A549 (cell line): ENCODE measurements at regions not wholly inside any gene's neighbourhood (a gene's known extent, or its start where the extent isn't known, plus 50 kb on each side); places are given as distances from the start of the nearest gene placed in this dataset.

Source experiments
- CTCF ChIP-seq: fragments of >200 bp; sonication (Bioruptor Twin); formaldehyde crosslinking; IDR thresholded peaks from 3 replicates; pipeline ENCODE4 v1.5.1; 2016
- EP300 ChIP-seq, 2 experiments: fragments of >200 bp; sonication (Bioruptor Twin); formaldehyde crosslinking; IDR thresholded peaks; 2 replicates in 1 of 2; 3 replicates in 1 of 2; pipeline ENCODE4 v1.6.1; 2016 to 2017
- JUN ChIP-seq, 2 experiments: fragments of >200 bp; sonication (Bioruptor Twin); formaldehyde crosslinking; IDR thresholded peaks; 2 replicates in 1 of 2; 3 replicates in 1 of 2; pipeline ENCODE4 v1.6.1; 2016 to 2017
- NR3C1 ChIP-seq: fragments of >200 bp; sonication (Bioruptor Twin); formaldehyde crosslinking; IDR thresholded peaks from 3 replicates; pipeline ENCODE4 v1.6.1; 2017
- POLR2A ChIP-seq: IDR thresholded peaks from 2 replicates; pipeline ENCODE4 v1.6.1; 2012; ENCODE audit warnings: mild to moderate bottlenecking, low read length
- POLR2AphosphoS2 ChIP-seq: conservative IDR thresholded peaks from 2 replicates; pipeline ENCODE4 v1.6.1; 2012; ENCODE audit warnings: low read length, improper control_type of control experiment, inconsistent platforms
- RAD21 ChIP-seq, 2 experiments: fragments of >200 bp in 1 of 2; sonication (Bioruptor Twin) in 1 of 2; formaldehyde crosslinking in 1 of 2; IDR thresholded peaks in 1 of 2; conservative IDR thresholded peaks in 1 of 2; 2 replicates in 1 of 2; 3 replicates in 1 of 2; pipeline ENCODE4 v1.6.1; 2012 to 2018; ENCODE audit warnings: inconsistent platforms in 1 of 2
- RARB ChIP-seq: fragments of 250-450 bp; sonication (Bioruptor Pico); IDR thresholded peaks from 2 replicates; pipeline ENCODE4 v1.8.0; 2021; ENCODE audit warnings: mild to moderate bottlenecking, moderate library complexity
- SREBF2 ChIP-seq: fragments of 450-650 bp; IDR thresholded peaks from 2 replicates; pipeline ENCODE4 v1.6.1; 2014; ENCODE audit warnings: mild to moderate bottlenecking, moderate library complexity
- TF ChIP-seq, protein P1 (sequence below): fragments of 450-650 bp; IDR thresholded peaks from 2 replicates; pipeline ENCODE4 v1.6.1; 2014; ENCODE audit warnings: antibody characterized with exemption
- TF ChIP-seq, protein P2 (sequence below): IDR thresholded peaks from 2 replicates; pipeline ENCODE4 v1.6.1; 2012
- TF ChIP-seq, protein P3 (sequence below): fragments of 200-600 bp; sonication (generic); IDR thresholded peaks from 2 replicates; pipeline ENCODE4 v1.6.1; 2016; ENCODE audit warnings: antibody characterized with exemption, mild to moderate bottlenecking, moderate library complexity

- TF ChIP-seq RAD21 (conservative IDR thresholded peaks at IDR 0.05 in 1 of 2, IDR thresholded peaks at IDR 0.05 in 1 of 2) (no peak), NR3C1 (no peak), RARB (CRISPR knock-in tag) (no peak), CTCF (no peak), JUN (IDR thresholded peaks at IDR 0.05) (no peak), POLR2A (no peak), EP300 (IDR thresholded peaks at IDR 0.05) (no peak), POLR2AphosphoS2 (no peak), SREBF2 (no peak)
- TF ChIP-seq, protein P1, sequence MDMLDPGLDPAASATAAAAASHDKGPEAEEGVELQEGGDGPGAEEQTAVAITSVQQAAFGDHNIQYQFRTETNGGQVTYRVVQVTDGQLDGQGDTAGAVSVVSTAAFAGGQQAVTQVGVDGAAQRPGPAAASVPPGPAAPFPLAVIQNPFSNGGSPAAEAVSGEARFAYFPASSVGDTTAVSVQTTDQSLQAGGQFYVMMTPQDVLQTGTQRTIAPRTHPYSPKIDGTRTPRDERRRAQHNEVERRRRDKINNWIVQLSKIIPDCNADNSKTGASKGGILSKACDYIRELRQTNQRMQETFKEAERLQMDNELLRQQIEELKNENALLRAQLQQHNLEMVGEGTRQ, result no peak
- TF ChIP-seq, protein P2, sequence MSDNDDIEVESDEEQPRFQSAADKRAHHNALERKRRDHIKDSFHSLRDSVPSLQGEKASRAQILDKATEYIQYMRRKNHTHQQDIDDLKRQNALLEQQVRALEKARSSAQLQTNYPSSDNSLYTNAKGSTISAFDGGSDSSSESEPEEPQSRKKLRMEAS, result no peak
- TF ChIP-seq, protein P3, sequence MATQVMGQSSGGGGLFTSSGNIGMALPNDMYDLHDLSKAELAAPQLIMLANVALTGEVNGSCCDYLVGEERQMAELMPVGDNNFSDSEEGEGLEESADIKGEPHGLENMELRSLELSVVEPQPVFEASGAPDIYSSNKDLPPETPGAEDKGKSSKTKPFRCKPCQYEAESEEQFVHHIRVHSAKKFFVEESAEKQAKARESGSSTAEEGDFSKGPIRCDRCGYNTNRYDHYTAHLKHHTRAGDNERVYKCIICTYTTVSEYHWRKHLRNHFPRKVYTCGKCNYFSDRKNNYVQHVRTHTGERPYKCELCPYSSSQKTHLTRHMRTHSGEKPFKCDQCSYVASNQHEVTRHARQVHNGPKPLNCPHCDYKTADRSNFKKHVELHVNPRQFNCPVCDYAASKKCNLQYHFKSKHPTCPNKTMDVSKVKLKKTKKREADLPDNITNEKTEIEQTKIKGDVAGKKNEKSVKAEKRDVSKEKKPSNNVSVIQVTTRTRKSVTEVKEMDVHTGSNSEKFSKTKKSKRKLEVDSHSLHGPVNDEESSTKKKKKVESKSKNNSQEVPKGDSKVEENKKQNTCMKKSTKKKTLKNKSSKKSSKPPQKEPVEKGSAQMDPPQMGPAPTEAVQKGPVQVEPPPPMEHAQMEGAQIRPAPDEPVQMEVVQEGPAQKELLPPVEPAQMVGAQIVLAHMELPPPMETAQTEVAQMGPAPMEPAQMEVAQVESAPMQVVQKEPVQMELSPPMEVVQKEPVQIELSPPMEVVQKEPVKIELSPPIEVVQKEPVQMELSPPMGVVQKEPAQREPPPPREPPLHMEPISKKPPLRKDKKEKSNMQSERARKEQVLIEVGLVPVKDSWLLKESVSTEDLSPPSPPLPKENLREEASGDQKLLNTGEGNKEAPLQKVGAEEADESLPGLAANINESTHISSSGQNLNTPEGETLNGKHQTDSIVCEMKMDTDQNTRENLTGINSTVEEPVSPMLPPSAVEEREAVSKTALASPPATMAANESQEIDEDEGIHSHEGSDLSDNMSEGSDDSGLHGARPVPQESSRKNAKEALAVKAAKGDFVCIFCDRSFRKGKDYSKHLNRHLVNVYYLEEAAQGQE, result no peak
Observed at GRCh38 chr3:8011902-8012301, 489.7 kb upstream of the LMCD1 start.
